ENCODE measurements at regions not wholly inside any gene's neighbourhood (a gene's known extent, or its start where the extent isn't known, plus 50 kb on each side); places are given as distances from the start of the nearest gene placed in this dataset.

DNA sequence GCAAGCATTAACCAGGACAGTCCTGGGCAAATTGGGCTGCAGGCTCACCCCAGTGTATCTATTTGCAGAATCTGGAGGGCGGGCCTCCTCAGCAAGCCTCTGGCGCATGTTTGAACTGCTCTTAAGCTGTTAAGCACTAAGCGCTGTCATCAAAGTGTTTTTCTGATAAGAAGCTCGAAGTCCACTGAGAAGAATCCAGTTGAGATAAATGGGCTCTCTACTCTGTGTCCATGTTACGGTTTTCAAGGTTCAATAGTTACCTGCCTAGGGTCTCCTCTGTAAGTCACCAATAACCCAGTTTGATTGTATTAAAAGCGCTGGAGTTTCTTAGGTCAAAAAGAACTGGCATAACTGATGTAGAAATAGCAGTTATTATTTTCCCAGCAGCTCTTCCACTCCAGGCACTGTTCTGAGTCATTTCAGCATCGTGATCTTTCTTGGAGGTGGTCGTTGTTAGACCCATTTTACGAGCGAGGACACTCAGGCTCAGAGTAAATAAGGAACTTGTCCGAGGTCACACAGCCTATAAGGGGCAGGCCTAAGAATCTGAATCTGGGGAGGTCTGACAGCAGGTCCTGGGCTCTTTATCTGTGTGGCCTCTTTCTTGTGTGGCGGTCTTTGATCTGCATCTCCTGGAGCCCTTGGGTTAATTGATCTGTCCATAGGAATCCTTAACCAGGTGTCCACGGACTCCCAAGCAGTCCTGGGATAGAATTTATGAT lies 207.4 kb upstream of the ZNF217 start:
- TF ChIP-seq, protein P1, sequence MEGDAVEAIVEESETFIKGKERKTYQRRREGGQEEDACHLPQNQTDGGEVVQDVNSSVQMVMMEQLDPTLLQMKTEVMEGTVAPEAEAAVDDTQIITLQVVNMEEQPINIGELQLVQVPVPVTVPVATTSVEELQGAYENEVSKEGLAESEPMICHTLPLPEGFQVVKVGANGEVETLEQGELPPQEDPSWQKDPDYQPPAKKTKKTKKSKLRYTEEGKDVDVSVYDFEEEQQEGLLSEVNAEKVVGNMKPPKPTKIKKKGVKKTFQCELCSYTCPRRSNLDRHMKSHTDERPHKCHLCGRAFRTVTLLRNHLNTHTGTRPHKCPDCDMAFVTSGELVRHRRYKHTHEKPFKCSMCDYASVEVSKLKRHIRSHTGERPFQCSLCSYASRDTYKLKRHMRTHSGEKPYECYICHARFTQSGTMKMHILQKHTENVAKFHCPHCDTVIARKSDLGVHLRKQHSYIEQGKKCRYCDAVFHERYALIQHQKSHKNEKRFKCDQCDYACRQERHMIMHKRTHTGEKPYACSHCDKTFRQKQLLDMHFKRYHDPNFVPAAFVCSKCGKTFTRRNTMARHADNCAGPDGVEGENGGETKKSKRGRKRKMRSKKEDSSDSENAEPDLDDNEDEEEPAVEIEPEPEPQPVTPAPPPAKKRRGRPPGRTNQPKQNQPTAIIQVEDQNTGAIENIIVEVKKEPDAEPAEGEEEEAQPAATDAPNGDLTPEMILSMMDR (conservative IDR thresholded peaks at IDR 0.05; ENCODE audit: low read depth) = no peak
- ChIA-PET CTCF (interaction anchor here (0.6 to 0.7 kb wide), 2 partner anchors 8 to 115 kb away, joined by 3 to 5 read pairs; no protein-coding TSS in a partner anchor), POLR2A (ENCODE audit: low non-redundant PET) (no interaction called here)
- H3K27ac ChIP-seq = no peak overlapping the region
- DNase-seq (ENCODE audit: low spot score) = no peak

DNA sequence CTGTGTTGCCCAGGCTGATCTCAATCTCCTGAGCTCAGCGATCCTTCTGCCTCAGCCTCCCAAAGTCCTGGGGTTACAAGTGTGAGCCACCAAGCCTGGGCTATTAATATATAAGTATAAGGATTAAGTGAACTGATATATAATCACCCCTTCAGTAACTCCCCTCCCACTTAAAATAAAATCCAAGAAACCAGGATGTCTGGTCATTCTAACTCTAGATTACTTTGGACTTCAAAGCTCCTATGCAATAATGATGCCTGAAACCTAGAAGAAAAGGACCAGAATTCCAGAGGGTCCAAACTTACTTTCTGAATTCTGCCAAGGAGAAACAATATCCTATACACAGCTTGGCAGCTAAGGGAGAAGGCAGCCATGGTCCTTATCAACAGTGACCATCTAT lies 206.8 kb upstream of the ZNF217 start:
- H3K27ac ChIP-seq = no peak overlapping the region
- TF ChIP-seq, protein P1 (conservative IDR thresholded peaks at IDR 0.05; ENCODE audit: low read depth) = no peak
- POLR2A ChIA-PET (ENCODE audit: low non-redundant PET) = no interaction called here
- DNase-seq (ENCODE audit: low spot score) = no peak
- CTCF ChIA-PET = interaction anchor here (0.6 kb wide), 1 partner anchor 9 kb away, joined by 5 read pairs; no protein-coding TSS in a partner anchor

DNA sequence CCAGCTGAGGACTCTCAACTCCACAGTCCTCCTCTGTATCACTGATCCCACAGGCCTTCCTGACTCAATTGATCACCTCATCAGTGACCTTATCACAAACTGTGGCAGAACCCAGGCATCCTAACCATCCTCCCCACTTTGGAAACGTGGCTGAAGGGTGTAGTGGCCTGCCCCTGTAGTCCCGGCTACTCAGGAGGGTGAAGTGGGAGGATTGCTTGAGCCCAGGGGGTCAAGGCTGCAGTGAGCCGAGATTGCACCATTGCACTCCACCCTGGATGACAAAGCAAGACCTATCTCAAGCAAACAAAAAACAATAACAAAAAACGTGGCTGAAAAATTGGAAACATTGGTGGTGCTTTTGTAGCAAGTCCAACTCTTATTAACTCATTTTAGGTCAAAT lies 203.4 kb upstream of the ZNF217 start:
- no peak overlapping the region for H3K27ac ChIP-seq
- ChIA-PET POLR2A (ENCODE audit: low non-redundant PET) (no interaction called here), CTCF (no interaction called here)
- TF ChIP-seq, protein P1 (conservative IDR thresholded peaks at IDR 0.05; ENCODE audit: low read depth) = no peak
- no peak for DNase-seq (ENCODE audit: low spot score)

DNA sequence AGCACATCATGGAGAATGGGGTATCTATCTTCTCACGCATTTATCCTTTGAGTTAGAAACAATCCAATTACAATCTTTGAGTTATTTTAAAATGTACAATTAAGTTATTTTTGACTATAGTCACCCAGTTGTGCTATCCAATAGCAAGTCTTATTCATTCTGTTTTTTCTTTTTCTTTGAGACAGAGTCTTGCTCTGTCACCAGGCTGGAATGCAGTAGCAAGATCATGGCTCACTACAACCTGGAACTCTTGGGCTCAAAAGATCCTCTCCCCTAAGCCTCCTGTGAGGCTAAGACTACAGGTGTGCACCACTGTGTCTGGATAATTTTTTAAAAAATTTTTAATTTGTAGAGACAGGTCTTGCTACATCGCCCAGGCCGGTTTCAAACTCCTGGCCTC lies 201.5 kb upstream of the ZNF217 start:
- CTCF ChIA-PET = no interaction called here
- peak overlapping the region; percentile 6; the same call in 1 of the 2 replicates for H3K27ac ChIP-seq
- POLR2A ChIA-PET (ENCODE audit: low non-redundant PET) = no interaction called here
- DNase-seq (ENCODE audit: low spot score) = no peak
- TF ChIP-seq, protein P1 (conservative IDR thresholded peaks at IDR 0.05; ENCODE audit: low read depth) = no peak

DNA sequence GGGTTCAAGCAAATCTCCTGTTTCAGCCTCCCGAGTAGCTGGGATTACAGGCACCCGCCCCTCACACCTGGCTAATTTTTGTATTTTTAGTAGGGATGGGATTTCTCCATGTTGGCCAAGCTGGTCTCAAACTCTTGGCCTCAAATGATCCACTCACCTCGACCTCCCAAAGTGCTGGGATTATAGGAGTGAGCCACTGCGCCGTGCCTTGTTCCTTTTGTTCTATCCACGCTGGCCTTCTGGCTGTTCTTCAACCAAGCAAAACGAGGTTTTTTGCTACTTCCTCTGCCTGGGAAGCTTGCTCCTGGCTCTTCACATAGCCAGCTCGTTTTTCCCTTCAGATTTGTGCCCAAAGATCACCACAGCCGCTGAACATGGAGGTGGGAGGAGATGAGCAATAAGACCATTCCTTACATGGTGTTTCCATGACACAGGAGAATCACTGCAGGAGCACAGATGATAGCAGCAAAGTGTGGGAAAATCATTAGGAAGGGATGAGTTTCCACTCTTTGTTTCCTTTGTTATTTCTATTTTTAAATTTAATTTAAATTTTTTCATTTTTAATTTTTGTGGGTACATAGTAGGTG lies 201.0 kb upstream of the ZNF217 start:
- DNase-seq (ENCODE audit: low spot score) = no peak
- TF ChIP-seq, protein P1 (conservative IDR thresholded peaks at IDR 0.05; ENCODE audit: low read depth) = no peak
- peak overlapping the region; percentile 20 for H3K27ac ChIP-seq
- ChIA-PET CTCF (interaction anchor here (0.6 to 1.6 kb wide), 3 partner anchors 20 to 276 kb away, joined by 3 to 4 read pairs (median 3); no protein-coding TSS in a partner anchor), POLR2A (ENCODE audit: low non-redundant PET) (no interaction called here)

DNA sequence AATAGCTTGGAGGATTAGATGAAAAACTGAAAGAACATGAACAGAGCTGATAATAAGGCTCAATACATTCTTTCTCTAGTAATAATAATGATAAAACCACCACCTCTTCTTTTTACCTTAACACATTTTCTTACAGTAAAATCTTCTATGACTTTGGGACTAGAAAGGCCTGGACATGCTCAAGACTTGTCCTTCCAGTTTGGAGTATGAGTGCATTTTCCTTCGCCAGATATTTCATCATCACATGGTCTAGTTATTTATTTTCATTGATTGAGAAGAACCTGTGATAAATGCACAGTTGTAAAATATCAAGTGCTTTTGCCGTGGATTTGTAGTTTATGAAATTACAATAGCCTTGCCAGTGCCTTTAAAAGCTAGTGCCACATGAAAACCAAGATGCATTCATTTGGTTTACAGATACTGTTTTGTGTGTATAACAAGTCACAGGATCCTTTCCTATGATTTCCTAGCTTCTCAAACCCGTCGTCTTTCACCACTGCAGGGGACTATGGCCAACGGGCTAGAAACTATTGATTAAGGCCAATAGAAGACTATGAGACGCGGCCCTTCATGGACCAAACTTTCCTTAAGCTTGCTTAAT lies 200.2 kb upstream of the ZNF217 start:
- H3K27ac ChIP-seq = peak overlapping the region; percentile 60
- TF ChIP-seq, protein P1 (conservative IDR thresholded peaks at IDR 0.05; ENCODE audit: low read depth) = no peak
- peak; percentile 50 for DNase-seq (ENCODE audit: low spot score)
- POLR2A ChIA-PET (ENCODE audit: low non-redundant PET) = no interaction called here
- CTCF ChIA-PET = interaction anchor here (0.6 to 1.6 kb wide), 5 partner anchors 12 to 275 kb away, joined by 3 to 4 read pairs (median 3); no protein-coding TSS in a partner anchor

Data from RWPE1 (cell line).